Thoracic aorta (tissue), 2 donors: ENCODE measurements at regions not wholly inside any gene's neighbourhood (a gene's known extent, or its start where the extent isn't known, plus 50 kb on each side); places are given as distances from the start of the nearest gene placed in this dataset.
A peak's percentile ranks its signal among the peaks of the same experiment; 100 is the strongest.

ENCODE experiments used
- ATAC-seq: fragments of 150-250 bp; one replicate; pipeline ENCODE4 v1.8.0; 2017; ENCODE audit warnings: low read depth; ENCODE audit not compliant: insufficient number of reproducible peaks, low FRiP score
- DNase-seq: peaks from one replicate; pipeline ENCODE4 v3.0.0-alpha.2; 2020; ENCODE audit warnings: low spot score
- H3K27ac ChIP-seq, 2 donors: fragments of 200-600 bp; sonication (generic); 1 replicate in 1 of 2; 2 replicates in 1 of 2; pipeline ENCODE4 v1.5.1; 2016; ENCODE audit warnings: mild to moderate bottlenecking in 2 of 2, moderate library complexity in 2 of 2
- H3K27me3 ChIP-seq: fragments of 200-600 bp; sonication (generic); replicated peaks from 2 replicates; pipeline ENCODE4 v1.6.0; 2016; ENCODE audit warnings: mild to moderate bottlenecking; ENCODE audit not compliant: insufficient read depth
- H3K36me3 ChIP-seq: fragments of 200-600 bp; sonication (generic); one replicate; pipeline ENCODE4 v1.5.1; 2016
- H3K4me1 ChIP-seq, 2 donors: fragments of 200-600 bp; sonication (generic); 1 replicate in 1 of 2; 2 replicates in 1 of 2; pipeline versions ENCODE4 v1.5.1 to v1.6.0; 2016; ENCODE audit warnings: low read depth in 2 of 2, mild to moderate bottlenecking in 1 of 2; ENCODE audit not compliant: control insufficient read depth in 1 of 2
- H3K4me3 ChIP-seq: fragments of 200-600 bp; sonication (generic); 2 replicates; pipeline ENCODE4 v1.5.1; 2016; ENCODE audit warnings: mild to moderate bottlenecking
- H3K9me3 ChIP-seq: fragments of 200-600 bp; sonication (generic); 2 replicates; pipeline ENCODE4 v1.5.1; 2016
- TF ChIP-seq, protein P1 (sequence below): fragments of 200-600 bp; sonication (generic); IDR thresholded peaks from one replicate; pipeline ENCODE4 v1.5.1; 2019; ENCODE audit warnings: antibody characterized with exemption

DNA sequence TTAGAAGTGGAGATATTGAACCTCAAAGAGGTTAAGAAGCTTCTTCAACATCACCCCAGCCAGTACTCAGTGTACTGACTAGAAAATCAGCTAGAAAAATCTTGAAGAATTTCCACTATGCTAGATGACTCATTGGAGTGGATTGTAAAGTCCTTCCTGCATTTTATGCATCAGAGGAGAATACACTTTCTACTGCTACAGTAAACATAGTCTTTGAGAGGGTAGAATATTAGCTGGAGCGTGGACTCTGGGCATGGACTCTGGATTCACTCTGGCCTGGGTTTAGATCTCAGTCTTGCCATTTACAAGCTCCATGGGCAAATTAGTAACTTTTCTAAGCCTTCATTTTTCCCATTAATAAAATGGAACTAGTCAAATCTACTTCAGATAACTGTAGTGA lies 215.9 kb downstream of the IRS1 start:
- Histone ChIP-seq H3K4me1 (peaks cover 0 to 10% of the 10 kb centered on the region in 2 donors), H3K27ac (peak overlapping the region in 1 of 2 donors; percentile 1), H3K27me3 (no peaks in the 10 kb centered on the region), H3K36me3 (no peaks in the 10 kb centered on the region), H3K4me3 (no peak overlapping the region), H3K9me3 (no peaks in the 10 kb centered on the region)
- TF ChIP-seq, protein P1, sequence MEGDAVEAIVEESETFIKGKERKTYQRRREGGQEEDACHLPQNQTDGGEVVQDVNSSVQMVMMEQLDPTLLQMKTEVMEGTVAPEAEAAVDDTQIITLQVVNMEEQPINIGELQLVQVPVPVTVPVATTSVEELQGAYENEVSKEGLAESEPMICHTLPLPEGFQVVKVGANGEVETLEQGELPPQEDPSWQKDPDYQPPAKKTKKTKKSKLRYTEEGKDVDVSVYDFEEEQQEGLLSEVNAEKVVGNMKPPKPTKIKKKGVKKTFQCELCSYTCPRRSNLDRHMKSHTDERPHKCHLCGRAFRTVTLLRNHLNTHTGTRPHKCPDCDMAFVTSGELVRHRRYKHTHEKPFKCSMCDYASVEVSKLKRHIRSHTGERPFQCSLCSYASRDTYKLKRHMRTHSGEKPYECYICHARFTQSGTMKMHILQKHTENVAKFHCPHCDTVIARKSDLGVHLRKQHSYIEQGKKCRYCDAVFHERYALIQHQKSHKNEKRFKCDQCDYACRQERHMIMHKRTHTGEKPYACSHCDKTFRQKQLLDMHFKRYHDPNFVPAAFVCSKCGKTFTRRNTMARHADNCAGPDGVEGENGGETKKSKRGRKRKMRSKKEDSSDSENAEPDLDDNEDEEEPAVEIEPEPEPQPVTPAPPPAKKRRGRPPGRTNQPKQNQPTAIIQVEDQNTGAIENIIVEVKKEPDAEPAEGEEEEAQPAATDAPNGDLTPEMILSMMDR: no peak
- ATAC-seq (peak; percentile 63), DNase-seq (no peak)

DNA sequence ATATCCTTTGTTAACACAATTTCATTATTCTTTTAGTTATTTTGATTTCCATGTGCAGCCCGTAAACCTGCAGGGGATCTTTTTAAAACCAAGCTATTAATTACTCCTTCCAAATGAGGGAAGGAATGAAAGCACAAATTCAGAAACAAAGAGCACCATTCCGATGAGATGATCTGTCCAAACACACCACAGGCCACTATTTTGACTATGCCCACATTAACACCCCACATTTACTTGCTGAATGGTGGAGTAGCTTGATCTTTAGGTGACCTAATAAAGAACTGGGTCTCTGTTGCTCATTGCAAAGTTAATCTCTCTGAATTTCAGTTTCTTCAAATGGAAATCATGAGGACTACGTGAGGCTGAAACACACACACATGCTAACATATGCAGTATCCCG lies 218.0 kb downstream of the IRS1 start:
- no peak overlapping the region for H3K4me3 ChIP-seq
- DNase-seq (no peak), ATAC-seq (no peak)
- H3K36me3 ChIP-seq: no peaks in the 10 kb centered on the region
- peaks cover 0 to 10% of the 10 kb centered on the region in 2 donors for H3K4me1 ChIP-seq
- no peaks in the 10 kb centered on the region for H3K27me3 ChIP-seq
- H3K27ac ChIP-seq: no peak overlapping the region
- TF ChIP-seq, protein P1: no peak
- no peaks in the 10 kb centered on the region for H3K9me3 ChIP-seq

DNA sequence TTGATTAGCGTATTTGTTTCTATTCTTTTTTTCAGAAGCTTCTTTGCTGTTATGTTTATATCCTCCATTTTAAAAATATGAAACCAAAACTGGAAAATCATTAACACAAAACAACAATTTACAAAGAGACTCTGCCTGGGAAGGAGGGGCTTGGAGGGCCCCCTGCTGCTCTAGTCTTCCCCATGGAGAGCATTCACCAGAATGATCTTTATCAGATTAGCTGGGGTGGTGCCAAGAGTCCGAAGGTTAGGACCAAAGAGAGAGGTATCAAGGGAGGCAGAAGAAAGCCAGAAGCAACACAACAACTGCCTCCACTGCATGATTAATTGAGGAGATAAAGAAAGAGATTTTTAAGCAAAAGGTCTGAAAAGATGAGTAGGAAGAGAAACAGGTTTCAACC lies 218.6 kb downstream of the IRS1 start:
- no peak overlapping the region for H3K27ac ChIP-seq
- ATAC-seq: no peak
- H3K36me3 ChIP-seq: no peaks in the 10 kb centered on the region
- TF ChIP-seq, protein P1: no peak
- peaks cover 0 to 10% of the 10 kb centered on the region in 2 donors for H3K4me1 ChIP-seq
- DNase-seq: no peak
- H3K4me3 ChIP-seq: no peak overlapping the region
- no peaks in the 10 kb centered on the region for H3K27me3 ChIP-seq
- H3K9me3 ChIP-seq: no peaks in the 10 kb centered on the region

DNA sequence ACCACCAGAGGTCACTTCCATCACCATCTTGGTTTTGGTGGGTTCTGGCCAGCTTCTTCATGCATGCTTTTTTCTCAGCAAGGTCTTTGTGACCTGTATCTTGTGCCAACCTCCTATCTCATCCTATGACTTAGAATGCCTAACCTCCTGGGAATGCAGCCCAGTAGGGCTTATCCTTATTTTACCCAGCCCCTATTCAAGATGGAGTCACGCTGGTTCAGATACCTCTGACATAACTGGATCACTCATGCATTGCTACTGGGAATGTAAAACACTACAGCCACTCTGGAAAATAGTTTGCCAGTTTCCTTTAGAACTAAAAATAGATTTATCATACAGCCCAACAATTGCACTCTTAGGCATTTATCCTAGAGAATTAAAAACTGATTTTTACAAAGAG lies 219.2 kb downstream of the IRS1 start:
- Histone ChIP-seq H3K27me3 (no peaks in the 10 kb centered on the region), H3K9me3 (no peaks in the 10 kb centered on the region), H3K36me3 (no peaks in the 10 kb centered on the region), H3K27ac (no peak overlapping the region), H3K4me3 (no peak overlapping the region), H3K4me1 (peaks cover 0 to 10% of the 10 kb centered on the region in 2 donors)
- TF ChIP-seq, protein P1: no peak
- DNase-seq (no peak), ATAC-seq (no peak)

DNA sequence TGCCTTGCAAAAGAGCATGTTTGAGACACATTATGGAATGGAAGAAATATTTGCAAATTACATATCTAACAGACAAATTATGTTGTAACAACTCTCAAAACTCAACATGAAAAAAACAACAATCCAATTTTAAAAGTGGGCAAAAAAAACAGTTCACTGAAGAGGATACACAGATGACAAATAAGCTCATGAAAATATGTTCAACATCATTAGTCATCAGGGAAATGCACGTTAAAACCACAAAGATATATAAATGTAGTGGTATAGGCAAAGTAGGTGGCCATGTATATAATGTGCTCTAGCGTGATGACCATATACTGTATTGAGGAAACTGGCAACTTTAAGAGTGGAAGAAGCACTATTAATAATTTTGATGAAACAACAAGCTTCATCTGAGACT lies 220.1 kb downstream of the IRS1 start:
- Histone ChIP-seq H3K36me3 (no peaks in the 10 kb centered on the region), H3K9me3 (no peaks in the 10 kb centered on the region), H3K27ac (no peak overlapping the region), H3K4me1 (peaks cover 0 to 10% of the 10 kb centered on the region in 2 donors), H3K4me3 (no peak overlapping the region), H3K27me3 (no peaks in the 10 kb centered on the region)
- ATAC-seq (no peak), DNase-seq (no peak)
- TF ChIP-seq, protein P1: no peak
